Motor neuron (in vitro differentiated cells): ENCODE measurements at regions not wholly inside any gene's neighbourhood (a gene's known extent, or its start where the extent isn't known, plus 50 kb on each side); places are given as distances from the start of the nearest gene placed in this dataset.
A peak's percentile ranks its signal among the peaks of the same experiment; 100 is the strongest.
"Not testable (repeated sequence)": the region's sequence is repeated elsewhere in the genome, so short reads cannot be mapped to it uniquely, and the experiment has no call there.

Experiments used
- ATAC-seq, 8 experiments: fragments of 200-7000 bp; cut with Tn5 transposase; replicated peaks in 6 of 8; 2 replicates each; pipeline ENCODE4 v1.8.0; 2021; ENCODE audit warnings: mild to moderate bottlenecking in 8 of 8, moderate library complexity in 8 of 8
- H3K27ac ChIP-seq, 2 donors: fragments of 250-450 bp; sonication (Bioruptor Pico); 2 replicates each; pipeline ENCODE4 v1.9.0; 2021; ENCODE audit warnings: antibody characterized with exemption in 2 of 2, mild to moderate bottlenecking in 2 of 2, moderate library complexity in 1 of 2
- H3K4me1 ChIP-seq, 2 donors: fragments of 250-450 bp; sonication (Bioruptor Pico); replicated peaks in 1 of 2; 2 replicates each; pipeline ENCODE4 v1.6.1; 2021; ENCODE audit warnings: antibody characterized with exemption in 2 of 2, mild to moderate bottlenecking in 2 of 2, moderate library complexity in 1 of 2
- H3K4me3 ChIP-seq, 5 donors: fragments of 250-450 bp; sonication (Bioruptor Pico); 2 replicates each; pipeline ENCODE4 v1.9.0; 2021; ENCODE audit warnings: antibody characterized with exemption in 5 of 5, mild to moderate bottlenecking in 5 of 5, moderate library complexity in 4 of 5
- WGBS, 10 experiments: fragments of 450-650 bp; shearing (Covaris generic); methylation state at CpG; one replicate each; pipeline ENCODE4 v1.0.0; 2022; 5-methylcytosine and 5-hydroxymethylcytosine counted together
- in situ Hi-C, 9 experiments: fragments of 400-800 bp; cut with MboI; loops; one replicate each; pipeline ENCODE4 v1.15.0; 2021; ENCODE audit warnings: low sequenced_read_pairs in 9 of 9, low pct_unique_long_range_greater_than_20kb in 2 of 9; ENCODE audit not compliant: unreplicated experiment in 9 of 9

DNA sequence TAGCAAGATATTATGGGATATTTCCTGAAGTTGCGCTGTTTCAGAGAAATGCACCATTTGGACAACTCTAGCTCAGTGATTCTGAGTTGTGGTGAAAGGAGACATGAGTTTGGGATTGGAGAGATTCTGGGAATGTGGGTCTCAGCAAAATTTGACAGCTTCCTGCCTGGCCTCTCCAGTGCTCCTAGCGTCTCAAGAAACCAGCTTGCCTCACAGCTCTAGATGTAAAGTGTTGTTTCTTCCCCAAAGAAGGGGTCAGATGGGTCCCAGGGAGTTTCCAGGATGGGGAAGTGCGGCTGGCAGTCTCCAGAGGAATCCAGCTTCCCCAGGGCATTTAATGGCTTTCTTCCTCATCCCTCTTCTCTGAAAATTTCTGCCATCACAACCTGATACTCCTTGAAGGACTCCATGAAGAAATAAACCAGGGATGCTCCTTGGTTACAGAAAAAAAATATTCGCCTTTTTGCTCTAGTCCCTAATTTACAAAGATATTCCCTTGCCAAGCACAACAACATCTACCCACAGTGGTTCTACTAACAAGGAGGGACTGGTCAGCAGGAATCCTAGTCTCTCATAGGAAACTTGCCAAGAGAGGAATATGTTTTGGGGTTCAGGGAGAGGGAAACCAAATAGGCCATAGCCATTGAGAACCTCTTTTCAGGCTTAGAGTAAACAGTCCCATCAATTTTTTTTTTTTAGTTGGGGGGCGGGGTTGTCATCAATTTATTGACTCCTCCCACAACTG, 185.4 kb upstream of the E2F8 start:
- in situ Hi-C loops, result no loop called here
- no peak for ATAC-seq
- no peak overlapping the region for H3K27ac ChIP-seq

DNA sequence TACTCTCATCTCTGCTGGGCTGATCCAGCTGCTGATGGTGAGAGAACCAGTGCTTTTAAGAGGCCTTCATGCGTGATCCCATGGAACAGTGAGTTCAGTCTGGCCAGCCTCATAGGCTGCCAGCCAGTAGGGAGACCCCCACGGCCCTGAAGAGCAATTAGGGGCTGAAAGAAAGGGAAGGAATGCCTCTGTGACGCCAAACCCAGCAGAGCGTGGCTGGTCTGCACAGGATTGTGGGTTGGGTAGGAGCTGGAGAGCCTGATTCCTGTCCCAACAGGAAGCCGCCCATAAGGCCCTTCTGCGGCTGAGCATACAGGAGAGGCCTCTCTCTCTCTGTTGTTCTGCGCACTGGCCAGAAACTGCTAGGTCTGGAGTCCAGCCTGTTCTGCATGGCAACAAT, 181.5 kb upstream of the E2F8 start:
- 71 to 100% (median 78%) methylated on average over 1 to 5 of the region's 7 CpGs; no CpG with 5 or more reads in 4 of the 10 experiments for WGBS, 10 experiments
- H3K27ac ChIP-seq, result no peak overlapping the region
- ATAC-seq, result peak in 1 of 8 experiments; percentile 38
- in situ Hi-C loops, result no loop called here
- no peak overlapping the region for H3K4me3 ChIP-seq
- H3K4me1 ChIP-seq, result peaks cover 17 to 20% of the 10 kb centered on the region in 2 donors

More for the DNA sequence above, 185.4 kb upstream of the E2F8 start:
- 57 to 100% (median 82%) methylated on average over 1 to 4 of the region's 5 CpGs for WGBS, 10 experiments
- no peak overlapping the region for H3K4me3 ChIP-seq
- H3K4me1 ChIP-seq, result peaks cover 22 to 25% of the 10 kb centered on the region in 2 donors

DNA sequence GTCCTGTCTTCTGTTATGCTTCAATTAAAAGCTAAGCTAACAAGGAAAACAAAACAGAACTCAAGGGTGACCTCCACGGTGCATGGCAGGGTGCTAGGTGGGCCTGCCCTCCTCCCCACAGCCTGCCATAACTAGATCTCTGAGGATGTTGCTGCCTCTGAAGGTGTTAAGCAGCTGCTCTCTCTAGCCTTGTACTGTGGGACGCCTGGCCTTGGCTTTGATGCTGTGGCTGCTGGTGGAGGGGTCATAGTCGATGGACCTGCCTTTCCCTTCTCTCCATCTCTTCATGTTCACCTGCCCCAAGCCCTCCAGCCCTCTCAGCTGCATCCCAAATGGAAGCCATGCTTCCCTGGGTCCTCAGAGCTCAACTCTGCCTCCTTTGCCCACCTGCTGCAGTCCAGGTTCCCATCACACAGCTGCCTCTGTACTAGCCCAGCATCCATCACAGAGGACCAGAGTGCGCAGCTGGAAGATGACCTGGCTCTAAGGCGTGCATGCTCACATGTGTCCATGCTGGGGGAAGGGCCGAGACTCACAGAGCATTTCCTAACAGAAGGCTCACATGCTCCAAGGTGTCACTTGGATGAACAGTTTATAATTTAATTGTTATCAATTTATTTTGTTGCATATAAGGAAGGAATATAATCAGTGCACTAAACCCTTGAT, 180.3 kb upstream of the E2F8 start:
- in situ Hi-C loops, result no loop called here
- peak overlapping the region in 1 of 2 donors; percentile 2 for H3K27ac ChIP-seq
- no peak overlapping the region for H3K4me3 ChIP-seq
- ATAC-seq, result peak in 5 of 8 experiments; percentile 93 to 99 (median 97)
- H3K4me1 ChIP-seq, result peaks cover 5 to 8% of the 10 kb centered on the region in 2 donors
- 21 to 100% (median 63%) methylated on average over 1 to 4 of the region's 6 CpGs; no CpG with 5 or more reads in 3 of the 10 experiments for WGBS, 10 experiments

DNA sequence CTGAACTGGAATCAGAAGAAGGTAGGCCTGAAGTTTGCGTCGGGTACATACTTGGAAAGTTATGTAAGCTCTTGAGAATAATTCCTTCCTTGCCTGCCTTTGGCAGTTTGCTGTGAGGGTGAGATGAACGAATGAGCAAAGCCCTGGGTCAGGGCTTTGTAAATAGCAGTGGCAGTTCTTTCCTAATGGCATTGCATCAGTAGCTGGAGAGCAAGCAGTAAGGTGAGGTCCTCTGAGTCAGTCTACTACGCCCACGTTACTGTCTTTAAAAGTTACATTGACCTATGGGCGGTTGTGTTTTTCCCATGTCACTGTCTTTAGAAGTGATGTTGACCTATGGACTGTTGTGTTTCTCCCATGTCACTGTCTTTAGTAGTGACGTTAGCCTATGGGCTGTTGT, 179.1 kb upstream of the E2F8 start:
- in situ Hi-C loops, result no loop called here
- ATAC-seq, result peak in 1 of 8 experiments; percentile 41
- H3K27ac ChIP-seq, result no peak overlapping the region
- peaks cover 4 to 8% of the 10 kb centered on the region in 2 donors for H3K4me1 ChIP-seq
- H3K4me3 ChIP-seq, result no peak overlapping the region
- WGBS, 10 experiments, result 50 to 100% (median 80%) methylated on average over 2 to 7 of the region's 7 CpGs; no CpG with 5 or more reads in 1 of the 10 experiments

DNA sequence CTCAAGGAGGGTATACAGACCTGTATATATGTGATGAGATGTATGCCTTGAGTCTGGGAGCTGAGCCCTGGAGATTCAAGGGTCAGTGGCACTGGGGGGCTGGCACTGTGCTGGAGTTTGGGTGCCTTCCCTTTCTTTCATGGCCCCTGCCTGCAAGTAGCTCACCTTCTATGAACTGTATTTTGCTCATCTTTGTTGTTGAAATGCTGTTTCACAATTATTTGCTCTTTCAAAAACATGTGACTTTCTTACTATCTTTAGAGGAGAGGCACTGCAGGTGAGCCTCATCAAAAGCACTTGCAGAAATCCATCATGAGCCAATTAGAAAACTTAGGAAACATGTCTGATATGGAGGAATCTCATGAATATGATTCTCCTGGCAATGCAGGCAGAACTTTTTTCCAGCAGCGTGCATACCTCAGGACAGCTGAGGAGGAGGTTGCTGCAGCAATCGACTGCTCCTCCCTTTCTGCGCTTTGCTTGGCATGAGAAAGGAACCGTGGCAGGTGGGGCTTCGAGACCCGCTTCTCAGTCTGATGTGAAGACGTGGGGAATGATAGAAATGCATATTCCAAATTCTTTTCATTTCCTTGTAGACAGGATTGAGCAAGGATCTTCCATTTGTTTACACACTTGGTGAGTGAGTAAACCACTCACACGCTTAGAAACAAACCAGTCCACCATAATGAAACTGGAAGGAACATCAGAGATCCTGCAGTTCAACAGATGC, 178.4 kb upstream of the E2F8 start:
- WGBS, 10 experiments, result 0 to 44% (median 19%) methylated on average over 1 to 8 of the region's 8 CpGs; no CpG with 5 or more reads in 1 of the 10 experiments
- H3K4me3 ChIP-seq, result no peak overlapping the region
- H3K4me1 ChIP-seq, result peaks cover 4 to 8% of the 10 kb centered on the region in 2 donors
- no peak overlapping the region for H3K27ac ChIP-seq
- ATAC-seq, result peak in 2 of 8 experiments; percentile 31 to 82
- in situ Hi-C loops, result no loop called here

DNA sequence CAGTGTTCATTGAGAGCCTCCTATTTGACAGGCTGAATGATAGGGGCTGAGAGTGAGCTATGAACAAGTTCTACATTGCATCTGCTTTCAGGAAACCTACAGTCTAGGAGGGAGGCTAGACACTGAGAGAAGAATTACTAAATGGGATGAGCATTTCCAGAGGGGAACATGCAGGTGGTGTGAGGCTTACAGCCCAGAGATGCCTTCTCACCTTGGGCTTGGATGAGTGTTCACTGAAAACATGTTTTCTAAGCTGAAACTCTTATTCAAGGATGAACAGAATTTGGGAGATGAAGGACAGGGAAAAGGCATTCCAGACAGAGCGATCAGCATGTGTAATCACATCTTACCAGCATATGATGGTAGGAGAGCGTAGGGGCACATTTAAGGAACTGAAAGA, 177.5 kb upstream of the E2F8 start:
- no peak overlapping the region for H3K27ac ChIP-seq
- H3K4me1 ChIP-seq, result peaks cover 4 to 8% of the 10 kb centered on the region in 2 donors
- 30 to 94% (median 85%) methylated on average over 1 to 2 of the region's 2 CpGs; no CpG with 5 or more reads in 3 of the 10 experiments for WGBS, 10 experiments
- no peak for ATAC-seq
- in situ Hi-C loops, result no loop called here
- no peak overlapping the region for H3K4me3 ChIP-seq

DNA sequence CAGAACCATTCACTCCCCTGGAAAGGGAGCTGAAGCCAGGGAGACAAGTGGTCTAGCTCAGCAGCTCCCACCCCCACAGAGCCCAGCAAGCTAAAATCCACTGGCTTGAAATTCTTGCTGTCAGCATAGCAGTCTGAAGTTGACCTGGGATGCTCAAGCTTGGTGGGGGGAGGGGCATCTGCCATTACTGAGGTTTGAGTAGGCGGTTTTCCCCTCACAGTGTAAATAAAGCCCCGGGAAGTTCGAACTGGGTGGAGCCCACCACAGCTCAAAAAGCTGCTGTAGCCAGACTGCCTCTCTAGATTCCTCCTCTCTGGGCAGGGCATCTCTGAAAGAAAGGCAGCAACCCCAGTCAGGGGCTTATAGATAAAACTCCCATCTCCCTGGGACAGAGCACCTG, 171.3 kb upstream of the E2F8 start:
- H3K4me1 ChIP-seq, result peaks cover 25% of the 10 kb centered on the region in 2 donors
- 0 to 20% (median 10%) methylated on average over 2 to 3 of the region's 3 CpGs; no CpG with 5 or more reads in 6 of the 10 experiments for WGBS, 10 experiments
- H3K27ac ChIP-seq, ATAC-seq, H3K4me3 ChIP-seq, in situ Hi-C loops: not testable (repeated sequence)

DNA sequence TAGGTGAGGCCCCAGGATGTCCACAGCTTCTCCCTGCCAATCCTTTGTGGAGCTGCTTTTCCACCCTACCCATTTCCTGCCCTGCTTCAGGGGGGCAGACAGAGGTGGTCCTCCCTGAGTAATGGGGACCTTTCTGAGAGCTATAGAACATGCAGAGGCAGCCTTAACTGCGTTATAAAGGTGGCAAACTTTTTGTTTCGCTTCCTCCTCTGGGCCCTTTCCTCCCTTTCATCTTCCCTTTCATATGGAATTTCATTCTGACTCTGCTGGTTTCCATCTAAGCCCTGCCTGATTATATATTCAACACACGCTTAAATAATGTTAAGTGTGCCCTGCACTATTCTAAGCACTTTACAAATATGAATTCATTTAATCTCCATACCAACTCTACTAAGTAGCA, 169.3 kb upstream of the E2F8 start:
- WGBS, 10 experiments, result 30 to 100% (median 85%) methylated on average over 1 to 3 of the region's 3 CpGs; no CpG with 5 or more reads in 1 of the 10 experiments

DNA sequence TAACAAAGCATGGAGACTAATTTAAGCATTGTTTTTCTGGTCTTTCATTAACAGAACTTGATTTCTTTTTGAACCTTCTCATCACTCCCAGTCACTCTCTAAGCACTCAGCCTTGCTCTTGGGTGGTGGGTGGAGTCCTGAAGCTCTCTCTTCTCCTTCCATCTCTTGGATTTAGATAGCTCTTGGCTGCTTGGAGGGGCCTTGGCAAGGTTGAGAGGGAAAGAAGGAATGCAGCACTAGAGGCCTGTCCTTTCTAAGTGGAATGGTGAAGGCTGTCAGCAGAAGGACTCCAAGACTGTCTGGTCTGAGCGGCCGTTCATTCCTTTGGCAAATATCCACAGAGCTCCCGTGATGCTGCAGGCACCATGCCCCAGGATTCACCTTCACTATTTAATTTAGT, 168.6 kb upstream of the E2F8 start:
- no peak for ATAC-seq
- in situ Hi-C loops, result no loop called here
- WGBS, 10 experiments, result 94 to 100% methylated on average over 2 to 3 of the region's 3 CpGs; no CpG with 5 or more reads in 8 of the 10 experiments
- Histone ChIP-seq H3K4me1 (peaks cover 25 to 35% of the 10 kb centered on the region in 2 donors), H3K27ac (no peak overlapping the region), H3K4me3 (no peak overlapping the region)

More for the DNA sequence above, 169.3 kb upstream of the E2F8 start:
- in situ Hi-C loops, result no loop called here
- Histone ChIP-seq H3K27ac (no peak overlapping the region), H3K4me1 (peaks cover 25 to 29% of the 10 kb centered on the region in 2 donors), H3K4me3 (no peak overlapping the region)
- peak in 1 of 8 experiments; percentile 27 for ATAC-seq

DNA sequence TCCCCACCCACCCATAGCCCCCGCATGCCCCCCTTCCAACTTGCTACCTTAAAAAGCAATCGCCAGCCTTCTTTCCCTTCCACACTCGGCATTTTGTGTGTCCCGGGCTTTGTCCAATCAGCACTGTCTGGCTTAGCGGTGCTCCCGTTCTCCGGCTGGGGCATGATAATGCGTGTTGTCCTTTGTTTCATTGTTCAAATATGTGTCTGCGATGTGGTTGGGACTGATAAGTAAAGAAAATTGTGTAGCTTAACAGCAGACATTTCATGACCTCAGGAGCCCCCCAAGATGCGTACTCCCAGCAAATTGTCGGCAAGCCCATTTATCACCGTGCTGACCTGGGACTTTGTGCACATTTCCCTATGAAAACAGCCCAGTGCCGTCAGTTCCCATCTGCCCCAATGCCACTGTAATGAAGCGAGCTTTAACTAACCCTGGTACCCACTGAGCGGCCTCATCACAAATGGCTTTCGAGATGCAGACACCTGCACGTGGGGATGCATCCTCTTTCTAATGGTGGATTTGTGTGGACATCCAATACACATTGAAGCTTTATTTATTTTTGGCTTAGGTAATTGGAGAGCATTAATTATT, 167.0 kb upstream of the E2F8 start:
- Histone ChIP-seq H3K4me3 (no peak overlapping the region), H3K27ac (no peak overlapping the region), H3K4me1 (peaks cover 25 to 36% of the 10 kb centered on the region in 2 donors)
- 44 to 81% (median 60%) methylated on average over 2 to 9 of the region's 17 CpGs; no CpG with 5 or more reads in 4 of the 10 experiments for WGBS, 10 experiments
- in situ Hi-C loops, result no loop called here
- peak in 5 of 8 experiments; percentile 63 to 80 (median 75) for ATAC-seq

DNA sequence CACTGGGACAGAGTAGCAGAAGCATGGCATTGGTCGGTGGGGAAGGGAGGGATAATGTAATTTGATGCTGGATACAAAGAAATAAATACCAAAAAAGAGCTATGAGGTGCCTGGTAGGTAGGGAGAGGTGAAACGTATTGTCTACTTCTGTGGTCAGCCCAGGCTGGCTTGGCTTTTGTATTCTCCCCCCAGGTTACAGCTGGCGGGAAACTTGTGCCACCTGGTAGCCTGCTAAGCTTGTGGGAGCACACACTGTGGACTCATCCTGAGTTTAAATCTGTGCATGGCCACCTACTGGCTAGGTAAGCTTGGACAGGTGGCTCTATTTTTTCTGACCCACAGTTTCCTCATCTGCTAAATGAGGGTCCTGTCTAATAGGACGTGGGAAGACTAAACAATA, 165.2 kb upstream of the E2F8 start:
- 40 to 100% (median 93%) methylated on average over 1 to 4 of the region's 4 CpGs; no CpG with 5 or more reads in 2 of the 10 experiments for WGBS, 10 experiments
- H3K27ac ChIP-seq, result no peak overlapping the region
- in situ Hi-C loops, result no loop called here
- ATAC-seq, result no peak
- H3K4me1 ChIP-seq, result peaks cover 21 to 40% of the 10 kb centered on the region in 2 donors
- no peak overlapping the region for H3K4me3 ChIP-seq

DNA sequence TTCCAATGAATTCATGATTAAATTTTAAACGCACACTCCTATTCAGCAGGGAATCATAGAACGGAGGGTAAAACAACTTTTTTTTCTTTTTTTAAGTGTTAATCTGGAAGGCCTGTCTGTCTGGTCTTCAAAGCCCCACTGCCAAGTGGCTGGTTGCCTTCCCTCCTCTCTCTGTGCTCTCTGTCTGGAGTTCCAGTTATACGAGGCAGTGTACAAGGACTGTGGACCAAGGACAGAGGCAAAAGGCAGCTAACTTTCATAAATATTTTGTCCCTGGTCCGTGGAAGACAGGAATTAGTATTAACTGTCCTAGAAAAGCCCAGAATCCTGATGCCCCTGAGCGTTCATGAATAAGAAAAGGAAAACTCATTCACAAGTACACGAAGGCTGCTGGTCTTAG, 164.0 kb upstream of the E2F8 start:
- Histone ChIP-seq H3K27ac (no peak overlapping the region), H3K4me3 (no peak overlapping the region), H3K4me1 (peaks cover 30 to 52% of the 10 kb centered on the region in 2 donors)
- no peak for ATAC-seq
- WGBS, 10 experiments, result 14 to 83% (median 47%) methylated on average over 1 to 6 of the region's 6 CpGs
- in situ Hi-C loops, result no loop called here
